ENCODE measurements at regions not wholly inside any gene's neighbourhood (a gene's known extent, or its start where the extent isn't known, plus 50 kb on each side); places are given as distances from the start of the nearest gene placed in this dataset.
A peak's percentile ranks its signal among the peaks of the same experiment; 100 is the strongest.
"Not testable (repeated sequence)": the region's sequence is repeated elsewhere in the genome, so short reads cannot be mapped to it uniquely, and the experiment has no call there.

GRCh38 chr1:149378462-149378861 is 96.4 kb upstream of the NBPF19 start:
- not testable (repeated sequence) for H3K4me3 ChIP-seq; H3K27ac ChIP-seq; DNase-seq (ENCODE audit: low read depth in 1 of 2, low spot score in 2 of 2); H3K36me3 ChIP-seq; H3K9me3 ChIP-seq (replicated peaks); H3K27me3 ChIP-seq (replicated peaks); H3K4me1 ChIP-seq (replicated peaks)

GRCh38 chr1:149390173-149390926 is 84.5 kb upstream of the NBPF19 start:
- H3K36me3 ChIP-seq; H3K27me3 ChIP-seq (replicated peaks); H3K9me3 ChIP-seq (replicated peaks); H3K27ac ChIP-seq; H3K4me1 ChIP-seq (replicated peaks): not testable (repeated sequence)
- H3K4me3 ChIP-seq = peak overlapping the region; percentile 37
- peak; percentile 77 to 93 for DNase-seq (ENCODE audit: low read depth in 1 of 2, low spot score in 2 of 2)

GRCh38 chr1:149390931-149391330 is 83.9 kb upstream of the NBPF19 start:
- H3K36me3 ChIP-seq = not testable (repeated sequence)

GRCh38 chr1:149395802-149396201 is 79.0 kb upstream of the NBPF19 start:
- not testable (repeated sequence) for DNase-seq (ENCODE audit: low read depth in 1 of 2, low spot score in 2 of 2); H3K27ac ChIP-seq; H3K27me3 ChIP-seq (replicated peaks); H3K36me3 ChIP-seq; H3K4me1 ChIP-seq (replicated peaks); H3K4me3 ChIP-seq; H3K9me3 ChIP-seq (replicated peaks)

More at GRCh38 chr1:149390931-149391330, 83.9 kb upstream of the NBPF19 start:
- not testable (repeated sequence) for DNase-seq (ENCODE audit: low read depth in 1 of 2, low spot score in 2 of 2); H3K27me3 ChIP-seq (replicated peaks); H3K9me3 ChIP-seq (replicated peaks); H3K27ac ChIP-seq; H3K4me1 ChIP-seq (replicated peaks)
- H3K4me3 ChIP-seq = peak overlapping the region; percentile 37

- H3K9me3 ChIP-seq (replicated peaks); H3K27ac ChIP-seq; H3K4me1 ChIP-seq (replicated peaks); H3K27me3 ChIP-seq (replicated peaks); H3K36me3 ChIP-seq; H3K4me3 ChIP-seq; DNase-seq (ENCODE audit: low read depth in 1 of 2, low spot score in 2 of 2): not testable (repeated sequence)
Observed at GRCh38 chr1:149398527-149398926, 76.3 kb upstream of the NBPF19 start.

- H3K4me3 ChIP-seq; H3K4me1 ChIP-seq (replicated peaks); H3K9me3 ChIP-seq (replicated peaks); H3K36me3 ChIP-seq; H3K27ac ChIP-seq; H3K27me3 ChIP-seq (replicated peaks); DNase-seq (ENCODE audit: low read depth in 1 of 2, low spot score in 2 of 2): not testable (repeated sequence)
Observed at GRCh38 chr1:149408404-149408803, 66.4 kb upstream of the NBPF19 start.

- H3K4me1 ChIP-seq (replicated peaks); H3K27me3 ChIP-seq (replicated peaks); H3K36me3 ChIP-seq; DNase-seq (ENCODE audit: low read depth in 1 of 2, low spot score in 2 of 2); H3K4me3 ChIP-seq; H3K27ac ChIP-seq; H3K9me3 ChIP-seq (replicated peaks): not testable (repeated sequence)
Observed at GRCh38 chr1:149415373-149415772, 59.5 kb upstream of the NBPF19 start.

GRCh38 chr1:149418782-149419181 is 56.1 kb upstream of the NBPF19 start:
- H3K36me3 ChIP-seq; DNase-seq (ENCODE audit: low read depth in 1 of 2, low spot score in 2 of 2); H3K4me3 ChIP-seq; H3K27ac ChIP-seq; H3K27me3 ChIP-seq (replicated peaks); H3K9me3 ChIP-seq (replicated peaks); H3K4me1 ChIP-seq (replicated peaks): not testable (repeated sequence)

- not testable (repeated sequence) for DNase-seq (ENCODE audit: low read depth in 1 of 2, low spot score in 2 of 2); H3K27me3 ChIP-seq (replicated peaks); H3K27ac ChIP-seq; H3K4me3 ChIP-seq; H3K36me3 ChIP-seq; H3K9me3 ChIP-seq (replicated peaks); H3K4me1 ChIP-seq (replicated peaks)
Observed at GRCh38 chr1:149423122-149423521, 51.7 kb upstream of the NBPF19 start.

Data from SJSA1 (cell line).